Left colon (tissue), 2 donors: ENCODE measurements at regions not wholly inside any gene's neighbourhood (a gene's known extent, or its start where the extent isn't known, plus 50 kb on each side); places are given as distances from the start of the nearest gene placed in this dataset.
"Not testable (repeated sequence)": the region's sequence is repeated elsewhere in the genome, so short reads cannot be mapped to it uniquely, and the experiment has no call there.

ENCODE experiments used
- ATAC-seq: fragments of 200-7000 bp; cut with Tn5 transposase; one replicate; pipeline ENCODE4 v1.9.1; 2020; ENCODE audit warnings: mild to moderate bottlenecking, moderate library complexity
- DNase-seq, 2 donors: peaks; one replicate each; pipeline ENCODE4 v3.0.0-alpha.2; 2020
- intact Hi-C, 2 donors: fragments of 100-400 bp; cut with DNase I in 1 of 2; cut with micrococcal nuclease in 1 of 2; formaldehyde crosslinking; loops; one replicate each; pipeline versions ENCODE4 v1.11.2 to v1.14.0; 2022; cut with DNase I, micrococcal nuclease
- donor health status: DM: no; HTN: no; CAD: no.
- donor health status: DM: yes; HTN: yes; CAD: no.

DNA sequence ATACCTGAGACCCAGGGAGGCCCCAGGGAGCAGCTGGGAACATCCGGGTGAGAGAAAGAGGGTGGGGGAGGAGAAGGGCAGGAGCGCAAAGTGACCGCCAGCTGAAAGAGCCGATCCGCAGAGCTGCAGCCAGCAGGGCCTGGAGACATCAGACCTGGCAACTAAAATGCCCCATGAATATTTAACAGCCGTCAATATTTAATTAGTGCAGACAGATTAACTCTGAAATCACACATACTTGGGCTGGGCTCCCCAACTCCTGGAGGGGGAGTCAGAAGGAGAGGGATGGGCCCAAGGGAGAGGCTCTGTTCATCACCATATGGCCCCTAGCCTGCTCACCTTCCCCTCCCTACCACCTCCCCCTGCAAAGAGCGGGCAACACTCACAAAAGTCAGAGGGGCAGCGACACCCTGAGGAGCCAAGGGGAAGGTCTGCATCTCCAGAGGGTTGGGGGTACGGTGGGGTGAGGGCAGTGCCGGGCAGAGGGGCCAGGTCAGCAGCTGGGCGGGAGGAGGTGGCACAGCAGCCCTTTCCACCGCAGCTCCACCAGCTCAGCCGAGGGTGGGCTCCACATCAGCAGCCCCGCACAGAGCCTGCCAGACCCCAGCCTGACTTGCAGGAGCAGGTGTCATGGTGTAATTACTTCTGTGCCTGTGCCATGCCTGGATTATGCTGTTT lies 61.9 kb upstream of the CCL1 start:
- ATAC-seq (no peak), DNase-seq (no peak)
- intact Hi-C loops = loop anchor here (5.0 to 10.0 kb wide), 2 partner anchors 210 to 212 kb away; no protein-coding TSS in a partner anchor

DNA sequence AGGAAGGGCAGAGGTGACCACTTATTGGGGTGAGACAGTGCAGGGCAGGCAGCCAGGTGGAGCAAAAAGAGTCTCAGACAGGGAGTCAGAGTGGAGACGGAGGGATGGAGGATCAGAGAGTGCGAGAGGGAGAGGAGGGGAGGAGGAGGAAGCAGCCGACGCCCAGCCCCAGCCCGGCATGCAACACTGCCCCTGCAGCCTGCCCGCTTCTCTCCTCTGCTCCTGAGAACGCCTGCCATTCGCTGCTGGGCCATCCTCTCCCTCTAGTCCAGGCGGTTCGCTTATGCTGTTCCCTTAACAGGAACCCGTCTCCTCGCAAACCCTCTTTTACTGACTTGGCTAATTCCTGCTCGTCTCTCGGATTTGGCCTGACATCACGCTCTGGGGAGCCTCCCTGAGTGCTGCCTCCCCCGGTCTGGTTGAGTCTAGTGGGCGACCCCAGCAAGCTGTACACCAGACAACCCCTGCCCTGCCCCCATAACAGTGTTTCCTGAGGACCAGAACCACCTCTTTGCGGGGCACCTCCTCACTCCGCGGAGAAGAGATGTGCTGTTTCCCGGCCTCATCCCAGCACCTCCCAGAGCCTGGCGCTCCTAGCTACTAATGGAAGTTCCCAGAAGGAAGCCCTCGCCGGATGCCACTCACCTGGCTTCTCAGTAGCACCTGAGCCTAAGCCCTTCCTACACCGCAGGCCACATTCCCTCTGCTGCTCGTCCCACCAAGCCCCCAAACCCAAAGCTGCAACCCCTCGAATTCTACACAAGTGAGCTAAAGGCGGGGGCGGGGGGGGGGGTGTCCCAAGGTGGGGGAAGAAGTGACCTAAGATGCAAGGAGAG lies 61.2 kb upstream of the CCL1 start:
- no peak for ATAC-seq
- intact Hi-C loops = loop anchor here (5.0 to 10.0 kb wide), 2 partner anchors 211 to 213 kb away; no protein-coding TSS in a partner anchor
- no peak for DNase-seq

DNA sequence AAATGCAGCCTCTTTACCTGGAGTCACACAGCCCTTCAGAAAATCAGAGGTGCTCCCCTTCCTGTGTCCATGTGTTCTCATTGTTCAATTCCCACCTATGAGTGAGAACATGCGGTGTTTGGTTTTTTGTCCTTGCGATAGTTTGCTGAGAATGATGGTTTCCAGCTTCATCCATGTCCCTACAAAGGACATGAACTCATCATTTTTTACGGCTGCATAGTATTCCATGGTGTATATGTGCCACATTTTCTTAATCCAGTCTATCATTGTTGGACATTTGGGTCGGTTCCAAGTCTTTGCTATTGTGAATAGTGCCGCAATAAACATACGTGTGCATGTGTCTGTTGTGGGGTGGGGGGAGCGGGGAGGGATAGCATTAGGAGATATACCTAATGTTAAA lies 60.3 kb upstream of the CCL1 start:
- ATAC-seq, DNase-seq: not testable (repeated sequence)
- intact Hi-C loops = loop anchor here (5.0 to 10.0 kb wide), 2 partner anchors 211 to 214 kb away; no protein-coding TSS in a partner anchor

DNA sequence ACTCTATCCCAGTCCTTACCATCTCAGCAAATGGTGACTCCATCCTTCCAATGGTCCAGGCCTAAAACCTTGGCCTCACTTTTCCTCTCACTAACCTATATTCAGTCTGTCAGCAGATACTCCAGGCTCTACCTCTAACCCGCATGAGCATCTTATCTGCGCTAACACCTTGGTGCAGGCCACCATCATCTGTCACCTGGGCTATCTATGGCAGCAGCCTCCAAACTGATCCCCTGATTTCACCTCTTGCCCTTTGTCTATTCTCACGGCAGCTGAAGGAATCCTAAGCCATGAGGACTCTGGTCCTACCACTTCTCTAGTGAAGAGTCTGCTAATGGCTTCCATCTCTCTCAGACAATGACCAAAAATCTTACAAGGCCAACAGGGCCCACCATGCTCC lies 57.9 kb upstream of the CCL1 start:
- intact Hi-C loops = loop anchor here (5.0 to 10.0 kb wide), 2 partner anchors 214 to 216 kb away; no protein-coding TSS in a partner anchor
- ATAC-seq (no peak), DNase-seq (no peak)

DNA sequence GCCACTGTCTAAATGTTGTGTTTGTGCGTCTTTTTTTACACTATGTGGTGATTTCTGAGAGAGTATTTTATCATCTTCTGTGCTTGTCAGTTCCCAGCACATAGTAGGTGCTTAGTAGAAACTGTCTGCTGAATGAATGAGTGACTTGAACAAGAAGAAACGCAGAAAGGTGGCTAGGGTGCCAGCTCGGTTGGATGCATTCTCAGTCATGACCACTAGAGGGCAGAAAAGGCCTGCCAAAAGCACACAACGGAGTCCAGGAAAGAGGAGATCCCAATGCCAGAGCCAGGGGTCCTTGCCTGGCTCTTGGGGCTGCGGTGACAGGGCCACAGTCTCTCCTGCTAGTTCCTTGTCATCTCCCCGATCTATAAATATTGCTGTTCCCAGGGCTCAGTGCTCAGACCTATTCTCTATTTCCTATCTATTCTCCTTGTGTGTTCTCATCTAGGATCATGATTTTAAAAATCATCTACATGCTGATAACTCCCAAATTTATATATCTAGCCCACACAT lies 57.3 kb upstream of the CCL1 start:
- DNase-seq = peak; percentile 33 to 63
- ATAC-seq = peak; percentile 53
- intact Hi-C loops = loop anchor here (5.0 to 10.0 kb wide), 2 partner anchors 214 to 217 kb away; no protein-coding TSS in a partner anchor

DNA sequence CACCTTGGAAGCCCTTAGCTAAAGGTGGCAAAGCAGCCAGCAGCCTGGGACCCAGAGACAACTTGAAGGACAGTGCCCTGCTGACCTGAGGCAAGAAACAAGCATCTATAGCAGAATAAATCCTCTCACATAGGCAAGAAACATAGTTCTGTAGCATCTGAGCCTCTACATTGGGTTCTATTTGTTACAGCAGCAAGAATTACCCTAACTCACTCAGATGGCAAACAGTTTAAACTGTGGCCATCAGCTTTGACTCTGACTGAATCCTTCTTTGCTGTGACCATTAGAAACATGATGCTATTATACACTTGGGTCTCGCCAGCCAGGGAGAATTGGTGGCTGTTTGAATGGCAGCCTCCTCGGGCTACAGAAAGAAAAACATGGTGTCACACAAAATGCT lies 53.1 kb upstream of the CCL1 start:
- ATAC-seq = no peak
- intact Hi-C loops = no loop called here
- DNase-seq = no peak

DNA sequence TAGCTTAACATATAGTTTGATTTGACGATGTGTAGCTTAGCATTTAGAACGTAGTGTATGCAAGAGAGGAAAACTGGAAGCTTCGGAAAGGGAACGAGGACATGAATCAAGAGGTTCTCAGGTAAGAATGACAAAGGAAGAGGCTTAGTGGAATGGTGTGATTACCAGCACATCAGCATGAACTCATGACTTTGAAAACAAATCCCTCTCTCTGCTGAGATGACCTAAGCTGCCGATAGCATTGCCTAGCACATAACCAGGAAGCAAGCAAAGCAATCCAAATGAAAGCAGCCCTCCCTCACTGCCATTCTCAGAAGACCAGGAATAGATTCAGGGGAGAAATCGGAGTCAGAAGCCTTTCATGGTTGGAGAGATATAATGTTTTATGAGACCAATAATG lies 51.3 kb upstream of the CCL1 start:
- intact Hi-C loops = no loop called here
- no peak for ATAC-seq
- DNase-seq = no peak

DNA sequence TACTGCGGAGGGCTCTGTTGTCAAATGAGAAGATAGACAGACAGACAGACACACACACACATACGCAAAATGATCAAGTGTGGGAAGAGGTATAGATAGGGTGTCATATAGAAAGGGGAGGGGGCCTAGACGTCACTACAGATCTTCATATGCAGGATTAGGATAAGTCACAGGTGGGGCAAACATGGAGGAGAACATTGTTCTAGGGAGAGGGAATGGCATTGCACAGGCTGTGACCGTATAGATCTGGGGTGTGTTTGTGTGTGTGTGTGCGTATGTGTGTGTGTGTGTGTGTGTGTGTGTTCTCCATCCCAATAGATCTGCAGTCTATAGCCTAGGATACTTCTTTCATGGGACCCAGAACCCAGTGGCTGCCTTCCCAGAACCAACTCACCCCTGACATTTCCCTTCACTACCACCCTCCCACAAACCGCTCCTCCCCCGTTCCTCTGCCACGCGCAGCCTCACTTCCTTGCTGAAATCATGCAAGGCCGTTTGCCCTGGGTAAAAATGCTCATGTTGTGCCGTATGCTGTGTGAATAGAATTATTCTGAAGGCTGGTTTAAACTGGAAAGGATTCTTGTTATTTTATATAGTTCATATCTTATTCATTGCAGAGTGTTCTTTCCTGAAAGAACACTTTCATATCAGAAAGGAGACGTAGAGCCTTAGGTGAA lies 50.5 kb upstream of the CCL1 start:
- ATAC-seq (no peak), DNase-seq (no peak)
- intact Hi-C loops = no loop called here

DNA sequence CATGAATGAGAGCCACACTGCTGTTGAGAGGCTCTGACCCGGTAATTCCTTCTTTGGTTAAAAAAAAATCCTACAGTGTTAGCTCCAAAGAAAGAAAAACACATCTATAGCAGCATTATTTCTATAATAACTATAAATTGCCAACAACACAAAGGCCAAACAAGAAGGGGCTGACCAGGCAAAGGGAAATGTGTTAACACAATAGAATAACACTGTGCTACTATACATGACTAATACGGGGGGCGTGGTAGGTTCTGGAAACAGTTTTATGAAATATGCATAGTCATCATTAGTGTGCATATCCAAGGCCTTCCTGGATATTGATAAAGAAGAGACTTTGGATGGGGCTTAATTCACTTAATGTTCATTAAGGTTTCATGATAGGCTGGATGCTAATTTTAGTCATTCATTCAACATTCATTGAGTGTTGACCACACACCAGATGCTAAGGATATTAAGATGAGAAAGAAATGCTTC lies 50.0 kb upstream of the CCL1 start:
- DNase-seq = no peak
- intact Hi-C loops = no loop called here
- no peak for ATAC-seq
